Transverse colon (tissue), 4 donors: ENCODE measurements at regions not wholly inside any gene's neighbourhood (a gene's known extent, or its start where the extent isn't known, plus 50 kb on each side); places are given as distances from the start of the nearest gene placed in this dataset.

Experiments used
- DNase-seq: peaks from one replicate; pipeline ENCODE4 v3.0.0-alpha.2; 2019
- H3K27ac ChIP-seq, 4 donors: fragments of 200-600 bp; sonication (generic); 2 replicates each; pipeline ENCODE4 v1.5.1; 2016 to 2018; ENCODE audit warnings: inconsistent platforms in 4 of 4
- H3K27me3 ChIP-seq: fragments of 200-600 bp; sonication (generic); 2 replicates; pipeline ENCODE4 v1.5.1; 2017; ENCODE audit warnings: inconsistent platforms
- H3K36me3 ChIP-seq, 4 donors: fragments of 200-600 bp; sonication (generic); 2 replicates each; pipeline ENCODE4 v1.5.1; 2017 to 2019; ENCODE audit warnings: inconsistent platforms in 4 of 4
- H3K4me1 ChIP-seq, 4 donors: fragments of 200-600 bp; sonication (generic); 2 replicates each; pipeline ENCODE4 v1.5.1; 2017 to 2020; ENCODE audit warnings: inconsistent platforms in 4 of 4
- H3K4me3 ChIP-seq, 4 donors: fragments of 200-600 bp; sonication (generic); 1 replicate in 1 of 4; 2 replicates in 3 of 4; pipeline versions ENCODE4 v1.5.1 to v1.6.1; 2017 to 2019; ENCODE audit warnings: inconsistent platforms in 4 of 4
- H3K9me3 ChIP-seq, 2 donors: fragments of 200-600 bp; sonication (generic); 2 replicates each; pipeline ENCODE4 v1.5.1; 2017 to 2019; ENCODE audit warnings: inconsistent platforms in 2 of 2
- EP300 ChIP-seq: sonication (generic); formaldehyde crosslinking; IDR thresholded peaks from one replicate; pipeline ENCODE4 v1.6.1; 2017; ENCODE audit warnings: antibody characterized with exemption, low read depth
- POLR2A ChIP-seq: fragments of 450-650 bp; IDR thresholded peaks from one replicate; pipeline ENCODE4 v1.6.1; 2016; ENCODE audit warnings: antibody characterized with exemption, mild to moderate bottlenecking, moderate library complexity
- POLR2AphosphoS5 ChIP-seq, 3 donors: sonication (generic); formaldehyde crosslinking; IDR thresholded peaks; one replicate each; pipeline ENCODE4 v1.6.1; 2016; ENCODE audit warnings: antibody characterized with exemption in 3 of 3
- WGBS, 2 donors: methylation state at CpG; one replicate each; pipeline ENCODE4 v1.1.5; 2018; ENCODE audit warnings: low coverage in 1 of 2; 5-methylcytosine and 5-hydroxymethylcytosine counted together
- in situ Hi-C, 4 donors: fragments of 200-750 bp; cut with MboI; loops; one replicate each; pipeline versions ENCODE4 v1.15.0 to v1.15.1; 2017; ENCODE audit warnings: low sequenced_read_pairs in 3 of 4, low pct_ligation_motif_present in 1 of 4, low pct_unique_long_range_greater_than_20kb in 1 of 4
- intact Hi-C: fragments of 100-400 bp; cut with DNase I; formaldehyde crosslinking; loops from one replicate; pipeline ENCODE4 v1.15.1; 2023; ENCODE audit warnings: low total_unique reads
- TF ChIP-seq, protein P1 (sequence below), 5 experiments: fragments of 200-600 bp in 3 of 5; fragments of 450-650 bp in 2 of 5; sonication (generic) in 3 of 5; IDR thresholded peaks; 1 replicate in 2 of 5; 2 replicates in 3 of 5; pipeline ENCODE4 v1.5.1; 2016 to 2017; ENCODE audit warnings: antibody characterized with exemption in 5 of 5, inconsistent platforms in 3 of 5, mild to moderate bottlenecking in 2 of 5, moderate library complexity in 1 of 5

DNA sequence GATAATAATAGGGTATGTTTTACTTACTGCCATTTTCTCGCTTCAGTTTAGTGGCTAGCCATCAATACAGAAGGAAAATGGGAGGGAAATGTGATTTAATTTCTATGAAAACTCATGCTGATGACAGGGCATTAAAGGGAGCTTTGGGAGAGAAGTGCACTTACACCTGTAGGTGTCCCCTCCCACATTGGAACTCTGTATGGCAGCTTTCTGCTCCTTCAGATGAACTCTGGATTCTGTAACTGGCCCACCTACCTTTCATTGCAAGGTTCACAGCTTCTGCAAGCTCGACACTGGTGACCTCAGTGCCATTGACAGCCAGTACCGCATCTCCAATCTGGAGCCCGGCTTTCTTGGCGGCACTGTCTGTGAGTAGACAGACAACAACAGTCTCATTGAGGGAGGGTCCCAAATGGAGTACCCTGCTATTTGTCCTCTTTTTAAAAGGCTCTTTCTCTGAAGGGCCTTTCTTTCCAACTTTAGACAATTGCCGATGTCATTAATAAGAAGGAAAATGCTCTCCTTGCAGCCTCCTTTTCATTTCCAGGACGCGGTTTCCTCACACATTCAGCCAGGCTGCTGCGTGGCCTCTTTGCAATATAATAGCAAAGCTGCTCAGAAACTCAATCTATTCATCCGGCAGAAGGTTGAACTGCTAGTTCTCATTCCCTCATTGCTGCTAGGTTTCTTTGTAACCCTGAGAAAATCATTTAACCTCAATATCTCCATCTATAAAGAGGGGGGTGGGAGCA, 63.6 kb downstream of the NUDT12 start:
- H3K4me3 ChIP-seq, result no peak overlapping the region
- DNase-seq, result no peak
- WGBS, 2 donors, result 83 to 87% methylated on average over 7 to 10 of the region's 10 CpGs
- peaks cover 0 to 2% of the 10 kb centered on the region in 2 donors for H3K9me3 ChIP-seq
- no peaks in the 10 kb centered on the region for H3K27me3 ChIP-seq
- H3K36me3 ChIP-seq, result no peaks in the 10 kb centered on the region
- H3K27ac ChIP-seq, result no peak overlapping the region
- H3K4me1 ChIP-seq, result peaks cover 0 to 4% (median 0%) of the 10 kb centered on the region in 4 donors
- TF ChIP-seq EP300 (no peak), POLR2A (no peak), POLR2AphosphoS5 (IDR thresholded peaks at IDR 0.05) (no peak)
- TF ChIP-seq, protein P1, sequence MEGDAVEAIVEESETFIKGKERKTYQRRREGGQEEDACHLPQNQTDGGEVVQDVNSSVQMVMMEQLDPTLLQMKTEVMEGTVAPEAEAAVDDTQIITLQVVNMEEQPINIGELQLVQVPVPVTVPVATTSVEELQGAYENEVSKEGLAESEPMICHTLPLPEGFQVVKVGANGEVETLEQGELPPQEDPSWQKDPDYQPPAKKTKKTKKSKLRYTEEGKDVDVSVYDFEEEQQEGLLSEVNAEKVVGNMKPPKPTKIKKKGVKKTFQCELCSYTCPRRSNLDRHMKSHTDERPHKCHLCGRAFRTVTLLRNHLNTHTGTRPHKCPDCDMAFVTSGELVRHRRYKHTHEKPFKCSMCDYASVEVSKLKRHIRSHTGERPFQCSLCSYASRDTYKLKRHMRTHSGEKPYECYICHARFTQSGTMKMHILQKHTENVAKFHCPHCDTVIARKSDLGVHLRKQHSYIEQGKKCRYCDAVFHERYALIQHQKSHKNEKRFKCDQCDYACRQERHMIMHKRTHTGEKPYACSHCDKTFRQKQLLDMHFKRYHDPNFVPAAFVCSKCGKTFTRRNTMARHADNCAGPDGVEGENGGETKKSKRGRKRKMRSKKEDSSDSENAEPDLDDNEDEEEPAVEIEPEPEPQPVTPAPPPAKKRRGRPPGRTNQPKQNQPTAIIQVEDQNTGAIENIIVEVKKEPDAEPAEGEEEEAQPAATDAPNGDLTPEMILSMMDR (IDR thresholded peaks at IDR 0.05), result no peak
- intact Hi-C loops, result no loop called here
- in situ Hi-C loops, result no loop called here

DNA sequence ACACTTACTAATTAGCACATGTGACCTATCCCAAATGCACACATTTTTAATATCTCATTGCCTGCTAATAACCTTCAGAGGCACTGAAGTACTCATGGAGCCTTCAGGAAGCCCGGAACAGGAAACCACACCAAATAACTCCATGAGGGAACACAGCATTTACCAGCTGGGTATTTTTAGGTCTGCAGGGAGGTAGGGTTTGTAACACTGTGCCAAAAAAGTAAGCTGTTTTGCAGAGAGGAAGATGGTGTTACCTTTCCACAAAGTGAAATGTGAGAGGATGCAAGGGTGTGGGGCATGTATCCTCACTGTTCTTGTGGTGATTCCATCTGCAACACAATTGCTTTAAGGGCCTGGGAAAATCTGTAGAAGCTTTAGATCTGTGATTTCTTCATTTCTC, 64.4 kb downstream of the NUDT12 start:
- in situ Hi-C loops (no loop called here), intact Hi-C loops (no loop called here)
- no peak for DNase-seq
- H3K27ac ChIP-seq, result no peak overlapping the region
- H3K27me3 ChIP-seq, result no peaks in the 10 kb centered on the region
- H3K4me1 ChIP-seq, result peaks cover 0 to 4% (median 0%) of the 10 kb centered on the region in 4 donors
- H3K4me3 ChIP-seq, result no peak overlapping the region
- WGBS, 2 donors, result 60 to 71% methylated on average over 1 of the region's 1 CpG
- peaks cover 0 to 2% of the 10 kb centered on the region in 2 donors for H3K9me3 ChIP-seq
- TF ChIP-seq, protein P1 (IDR thresholded peaks at IDR 0.05), result no peak
- TF ChIP-seq POLR2A (no peak), POLR2AphosphoS5 (IDR thresholded peaks at IDR 0.05) (no peak), EP300 (no peak)
- H3K36me3 ChIP-seq, result no peaks in the 10 kb centered on the region

DNA sequence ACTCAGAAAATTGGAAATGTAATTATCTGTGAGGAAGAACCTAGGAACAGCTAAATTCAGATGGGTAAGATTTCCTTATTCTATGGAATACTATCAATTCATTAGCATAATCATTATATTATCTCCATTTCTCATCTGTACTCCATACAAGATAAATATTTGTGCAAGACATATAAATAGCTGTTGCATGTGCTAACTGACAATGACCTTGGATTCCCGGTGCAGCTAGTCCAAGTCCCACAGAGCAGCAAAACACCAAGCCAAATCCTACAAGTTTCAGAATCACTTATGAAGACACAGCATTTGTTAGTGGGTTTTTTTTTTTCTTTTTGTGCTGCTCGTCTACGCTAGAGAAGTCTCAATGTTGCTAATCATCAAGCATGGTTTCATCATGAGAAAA, 64.8 kb downstream of the NUDT12 start:
- in situ Hi-C loops (no loop called here), intact Hi-C loops (no loop called here)
- WGBS, 2 donors, result 60 to 82% methylated on average over 3 of the region's 3 CpGs
- no peak for DNase-seq
- H3K4me3 ChIP-seq, result no peak overlapping the region
- TF ChIP-seq EP300, result no peak
- TF ChIP-seq POLR2A, result no peak
- TF ChIP-seq, protein P1 (IDR thresholded peaks at IDR 0.05), result no peak
- no peak for TF ChIP-seq POLR2AphosphoS5 (IDR thresholded peaks at IDR 0.05)
- peaks cover 0 to 4% (median 0%) of the 10 kb centered on the region in 4 donors for H3K4me1 ChIP-seq
- no peaks in the 10 kb centered on the region for H3K36me3 ChIP-seq
- H3K9me3 ChIP-seq, result peaks cover 0 to 2% of the 10 kb centered on the region in 2 donors
- H3K27ac ChIP-seq, result no peak overlapping the region
- H3K27me3 ChIP-seq, result no peaks in the 10 kb centered on the region

DNA sequence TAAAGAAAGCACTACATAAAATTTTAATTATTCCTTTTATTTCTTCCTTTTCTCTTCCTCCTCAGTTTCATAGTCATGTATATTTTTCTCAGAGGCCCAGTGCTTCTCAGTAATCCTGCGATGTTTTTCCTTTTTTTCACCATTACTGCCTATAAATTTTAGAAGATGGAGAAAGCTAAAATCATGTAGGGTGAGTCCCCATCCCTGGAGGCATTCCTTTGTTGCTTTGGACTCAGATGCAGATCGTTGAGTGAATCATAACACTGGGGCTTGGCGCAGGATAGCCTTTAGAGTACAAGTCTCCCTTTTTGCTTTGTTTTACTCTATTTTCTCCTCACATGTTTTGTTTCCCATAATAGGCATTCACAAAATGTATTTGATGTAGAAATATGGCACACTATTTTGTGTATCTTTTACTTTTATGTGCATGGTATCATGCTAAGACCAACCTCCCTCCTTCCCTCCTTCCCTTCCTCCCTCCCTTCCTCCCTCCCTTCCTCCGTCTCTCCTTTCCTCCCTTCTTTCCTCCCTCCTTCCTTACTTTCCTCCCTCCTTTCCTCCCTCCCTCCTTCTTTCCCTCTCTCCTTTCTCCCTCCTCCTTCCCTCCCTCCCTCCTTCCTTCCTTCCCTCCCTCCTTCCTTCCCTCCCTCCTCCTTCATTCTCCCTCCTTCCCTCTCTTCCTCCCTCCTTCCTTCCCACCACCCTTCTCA, 72.4 kb downstream of the NUDT12 start:
- intact Hi-C loops, result no loop called here
- WGBS, 2 donors, result 85 to 89% methylated on average over 3 to 4 of the region's 4 CpGs
- DNase-seq, result no peak
- no peaks in the 10 kb centered on the region for H3K4me1 ChIP-seq
- no peaks in the 10 kb centered on the region for H3K36me3 ChIP-seq
- no peaks in the 10 kb centered on the region for H3K27me3 ChIP-seq
- TF ChIP-seq EP300 (no peak), POLR2A (no peak), POLR2AphosphoS5 (IDR thresholded peaks at IDR 0.05) (no peak)
- TF ChIP-seq, protein P1 (IDR thresholded peaks at IDR 0.05), result no peak
- in situ Hi-C loops, result no loop called here
- H3K4me3 ChIP-seq, result no peak overlapping the region
- H3K27ac ChIP-seq, result no peak overlapping the region
- peaks cover 0 to 2% of the 10 kb centered on the region in 2 donors for H3K9me3 ChIP-seq
